SK-N-SH (cell line): ENCODE measurements at regions not wholly inside any gene's neighbourhood (a gene's known extent, or its start where the extent isn't known, plus 50 kb on each side); places are given as distances from the start of the nearest gene placed in this dataset.

Experiments used
- CTCF ChIA-PET: fragments of 300-600, 350-600 bp; formaldehyde crosslinking; extraction: SDS; loops from one replicate; lab custom pipeline; 2021; lab: Yijun Ruan, JAX
- POLR2A ChIA-PET: fragments of 350-600 bp; sonication (Branson Sonifier 250); formaldehyde crosslinking; extraction: SDS; loops from one replicate; lab custom pipeline; 2020; ENCODE audit warnings: antibody characterized with exemption, inconsistent platforms; lab: Yijun Ruan, JAX
- DNase-seq: peaks from one replicate; pipeline ENCODE4 v3.0.0; 2012
- H2AFZ ChIP-seq: fragments of 200-600 bp; sonication (generic); 2 replicates; pipeline ENCODE4 v1.8.1; 2016; ENCODE audit warnings: antibody characterized with exemption, mild to moderate bottlenecking, low read depth
- H3F3A ChIP-seq: fragments of 200-600 bp; sonication (generic); replicated peaks from 2 replicates; pipeline ENCODE3; 2016; ENCODE audit warnings: antibody characterized with exemption, mild to moderate bottlenecking; ENCODE audit not compliant: insufficient read depth
- H3K27ac ChIP-seq, 2 experiments: fragments of 200-500 bp in 1 of 2; fragments of 200-600 bp in 1 of 2; sonication (Bioruptor generic) in 1 of 2; sonication (generic), shearing (Covaris generic) in 1 of 2; 2 replicates each; pipeline versions ENCODE4 v1.5.1 to v1.6.1; 2014 to 2016; ENCODE audit warnings: low read depth in 2 of 2, inconsistent platforms in 1 of 2, low read length in 1 of 2, mild to moderate bottlenecking in 1 of 2, mixed read lengths in 1 of 2
- H3K27me3 ChIP-seq: fragments of 200-600 bp; sonication (generic), shearing (Covaris generic); 2 replicates; pipeline ENCODE4 v1.6.1; 2016; ENCODE audit warnings: mixed run types; ENCODE audit not compliant: insufficient read depth
- H3K36me3 ChIP-seq, 2 experiments: fragments of 200-500 bp in 1 of 2; fragments of 200-600 bp in 1 of 2; sonication (Bioruptor generic) in 1 of 2; sonication (generic) in 1 of 2; replicated peaks in 1 of 2; 2 replicates each; pipeline versions ENCODE3 to v1.5.1; 2014 to 2016; ENCODE audit warnings: low read length in 1 of 2, mild to moderate bottlenecking in 1 of 2; ENCODE audit not compliant: insufficient read depth in 2 of 2, control insufficient read depth in 1 of 2
- H3K4me1 ChIP-seq, 2 experiments: fragments of 200-500 bp in 1 of 2; fragments of 200-600 bp in 1 of 2; sonication (Bioruptor generic) in 1 of 2; sonication (generic), shearing (Covaris generic) in 1 of 2; 2 replicates each; pipeline versions ENCODE4 v1.5.1 to v1.6.1; 2014 to 2016; ENCODE audit warnings: low read depth in 1 of 2, low read length in 1 of 2, mixed run types in 1 of 2; ENCODE audit not compliant: insufficient read depth in 2 of 2, control insufficient read depth in 1 of 2
- H3K4me2 ChIP-seq: fragments of 200-600 bp; sonication (generic), shearing (Covaris generic); 2 replicates; pipeline ENCODE4 v1.6.1; 2017; ENCODE audit warnings: mixed run types
- H3K4me3 ChIP-seq, 2 experiments: fragments of 200-500 bp in 1 of 2; fragments of 200-600 bp in 1 of 2; sonication (Bioruptor generic) in 1 of 2; sonication (generic), shearing (Covaris generic) in 1 of 2; 2 replicates each; pipeline versions ENCODE4 v1.5.1 to v1.8.1; 2014 to 2016; ENCODE audit warnings: low read depth in 2 of 2, inconsistent platforms in 1 of 2, low read length in 1 of 2, mild to moderate bottlenecking in 1 of 2, mixed read lengths in 1 of 2, moderate library complexity in 1 of 2
- H3K79me2 ChIP-seq: fragments of 200-600 bp; sonication (generic); 2 replicates; pipeline ENCODE4 v1.8.1; 2017; ENCODE audit warnings: mild to moderate bottlenecking; ENCODE audit not compliant: insufficient read depth
- H3K9ac ChIP-seq: fragments of 200-600 bp; sonication (generic); 2 replicates; pipeline ENCODE4 v1.6.1; 2017; ENCODE audit warnings: mixed run types
- H3K9me2 ChIP-seq: fragments of 200-600 bp; sonication (generic); 2 replicates; pipeline ENCODE4 v1.6.1; 2017; ENCODE audit warnings: mixed run types
- H3K9me3 ChIP-seq: fragments of 200-600 bp; sonication (generic); 2 replicates; pipeline ENCODE4 v1.6.1; 2017; ENCODE audit warnings: mixed run types, mild to moderate bottlenecking, moderate library complexity
- H4K20me1 ChIP-seq: fragments of 200-600 bp; sonication (generic); 2 replicates; pipeline ENCODE4 v1.6.1; 2017; ENCODE audit warnings: mild to moderate bottlenecking, mixed run types; ENCODE audit not compliant: insufficient read depth
- CHD2 ChIP-seq: fragments of 150-350 bp; IDR thresholded peaks from 2 replicates; pipeline ENCODE4 v1.6.1; 2018; ENCODE audit warnings: low read length; ENCODE audit not compliant: partially characterized antibody
- EP300 ChIP-seq, 2 experiments: IDR thresholded peaks; 2 replicates each; pipeline versions ENCODE4 v1.4.0 to v1.6.1; 2012; ENCODE audit warnings: borderline replicate concordance in 1 of 2, low read depth in 1 of 2, low read length in 1 of 2
- GABPA ChIP-seq: IDR thresholded peaks from 2 replicates; pipeline ENCODE4 v1.4.0; 2012; ENCODE audit warnings: low read depth, mild to moderate bottlenecking
- JUND ChIP-seq: IDR thresholded peaks from 2 replicates; pipeline ENCODE4 v1.4.0; 2012
- MAX ChIP-seq: IDR thresholded peaks from 2 replicates; pipeline ENCODE4 v1.4.0; 2012; ENCODE audit warnings: low read depth
- MXI1 ChIP-seq: IDR thresholded peaks from 2 replicates; pipeline ENCODE4 v1.6.1; 2012; ENCODE audit warnings: mild to moderate bottlenecking, low read depth, low read length, improper control_type of control experiment
- RXRA ChIP-seq: IDR thresholded peaks from 2 replicates; pipeline ENCODE4 v1.4.0; 2012; ENCODE audit warnings: low read depth, mild to moderate bottlenecking, borderline replicate concordance
- SMC3 ChIP-seq: IDR thresholded peaks from 2 replicates; pipeline ENCODE4 v1.6.1; 2012; ENCODE audit warnings: low read depth, low read length, improper control_type of control experiment
- TCF12 ChIP-seq: IDR thresholded peaks from 2 replicates; pipeline ENCODE4 v1.4.0; 2012
- WGBS: methylation state at CpG from one replicate; pipeline ENCODE4 v1.1.6; 2017; ENCODE audit warnings: low lambda C conversion rate; 5-methylcytosine and 5-hydroxymethylcytosine counted together
- TF ChIP-seq, protein P1 (sequence below): fragments of 150-350 bp; IDR thresholded peaks from 2 replicates; pipeline ENCODE4 v1.6.1; 2017; ENCODE audit warnings: antibody characterized with exemption, low read length, low read depth, borderline replicate concordance
- TF ChIP-seq, protein P2 (sequence below): fragments of 150-350 bp; IDR thresholded peaks from 2 replicates; pipeline ENCODE4 v1.6.1; 2016; ENCODE audit warnings: mild to moderate bottlenecking, low read depth, low read length
- TF ChIP-seq, protein P3 (sequence below): IDR thresholded peaks from 2 replicates; pipeline ENCODE4; 2012

DNA sequence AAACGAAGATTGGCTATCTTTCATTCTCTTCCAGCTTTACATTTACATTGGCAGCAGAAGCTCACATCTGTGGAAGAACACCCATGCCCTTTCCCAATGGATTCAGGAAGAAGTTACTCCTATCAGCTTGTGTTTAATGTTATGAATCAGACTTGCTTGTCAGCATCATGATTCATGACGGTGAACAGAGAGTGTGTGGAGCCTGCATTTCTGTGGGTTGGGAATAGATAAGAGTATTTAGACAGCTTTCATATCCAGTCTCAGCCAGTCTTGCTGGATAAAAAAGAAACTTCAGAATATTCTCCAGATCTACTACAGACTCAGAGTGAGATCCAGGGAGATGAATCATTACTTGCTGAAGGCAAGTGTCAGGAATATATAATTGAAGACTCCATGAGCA, 812.9 kb upstream of the ZNF608 start (continued):
- TF ChIP-seq MAX (peak; percentile 74), JUND (peak; percentile 100), MXI1 (peak; percentile 58; the same call in 1 of the 2 replicates), CHD2 (no peak), GABPA (peak; percentile 41)
- TF ChIP-seq, protein P1, sequence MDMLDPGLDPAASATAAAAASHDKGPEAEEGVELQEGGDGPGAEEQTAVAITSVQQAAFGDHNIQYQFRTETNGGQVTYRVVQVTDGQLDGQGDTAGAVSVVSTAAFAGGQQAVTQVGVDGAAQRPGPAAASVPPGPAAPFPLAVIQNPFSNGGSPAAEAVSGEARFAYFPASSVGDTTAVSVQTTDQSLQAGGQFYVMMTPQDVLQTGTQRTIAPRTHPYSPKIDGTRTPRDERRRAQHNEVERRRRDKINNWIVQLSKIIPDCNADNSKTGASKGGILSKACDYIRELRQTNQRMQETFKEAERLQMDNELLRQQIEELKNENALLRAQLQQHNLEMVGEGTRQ, result no peak
- TF ChIP-seq, protein P2, sequence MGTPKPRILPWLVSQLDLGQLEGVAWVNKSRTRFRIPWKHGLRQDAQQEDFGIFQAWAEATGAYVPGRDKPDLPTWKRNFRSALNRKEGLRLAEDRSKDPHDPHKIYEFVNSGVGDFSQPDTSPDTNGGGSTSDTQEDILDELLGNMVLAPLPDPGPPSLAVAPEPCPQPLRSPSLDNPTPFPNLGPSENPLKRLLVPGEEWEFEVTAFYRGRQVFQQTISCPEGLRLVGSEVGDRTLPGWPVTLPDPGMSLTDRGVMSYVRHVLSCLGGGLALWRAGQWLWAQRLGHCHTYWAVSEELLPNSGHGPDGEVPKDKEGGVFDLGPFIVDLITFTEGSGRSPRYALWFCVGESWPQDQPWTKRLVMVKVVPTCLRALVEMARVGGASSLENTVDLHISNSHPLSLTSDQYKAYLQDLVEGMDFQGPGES, result no peak
- TF ChIP-seq, all 33 proteins: peak for 25

- 67% methylated on average over 4 of the region's 4 CpGs for WGBS
- no peaks in the 10 kb centered on the region for H3K9me3 ChIP-seq
- CTCF ChIA-PET, result interaction anchor here (1.0 kb wide), 1 partner anchor 14 kb away, joined by 4 read pairs; no protein-coding TSS in a partner anchor
- H3K4me2 ChIP-seq, result no peak overlapping the region
- TF ChIP-seq EP300 (IDR thresholded peaks at IDR 0.05; ENCODE audit: borderline replicate concordance in 1 of 2, low read depth in 1 of 2, low read length in 1 of 2), result peak in 1 of 2 experiments; percentile 54; a peak in 1 of 4 replicates
- no peak for TF ChIP-seq SMC3
- 0 out of 2 replicates have a peak, but pooled peaks have one; percentile 35 for TF ChIP-seq TCF12
- TF ChIP-seq, protein P3, sequence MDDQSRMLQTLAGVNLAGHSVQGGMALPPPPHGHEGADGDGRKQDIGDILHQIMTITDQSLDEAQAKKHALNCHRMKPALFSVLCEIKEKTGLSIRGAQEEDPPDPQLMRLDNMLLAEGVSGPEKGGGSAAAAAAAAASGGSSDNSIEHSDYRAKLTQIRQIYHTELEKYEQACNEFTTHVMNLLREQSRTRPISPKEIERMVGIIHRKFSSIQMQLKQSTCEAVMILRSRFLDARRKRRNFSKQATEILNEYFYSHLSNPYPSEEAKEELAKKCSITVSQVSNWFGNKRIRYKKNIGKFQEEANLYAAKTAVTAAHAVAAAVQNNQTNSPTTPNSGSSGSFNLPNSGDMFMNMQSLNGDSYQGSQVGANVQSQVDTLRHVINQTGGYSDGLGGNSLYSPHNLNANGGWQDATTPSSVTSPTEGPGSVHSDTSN, result 0 out of 2 replicates have a peak, but pooled peaks have one; percentile 20
- no peak for TF ChIP-seq RXRA
- no peaks in the 10 kb centered on the region for H3K36me3 ChIP-seq
- no peaks in the 10 kb centered on the region for H3K27me3 ChIP-seq
- H2AFZ ChIP-seq, result no peak overlapping the region
- H3K27ac ChIP-seq, result peak overlapping the region in 1 of 2 experiments; percentile 94; a peak in 2 of 4 replicates
- no peak overlapping the region for H3K9ac ChIP-seq
- H3F3A ChIP-seq, result peaks cover 10% of the 10 kb centered on the region
- H3K4me3 ChIP-seq, result no peak overlapping the region
- POLR2A ChIA-PET, result no interaction called here
- H4K20me1 ChIP-seq, result no peaks in the 10 kb centered on the region
- no peaks in the 10 kb centered on the region for H3K9me2 ChIP-seq
- DNase-seq, result no peak
- peaks cover 7 to 16% of the 10 kb centered on the region in 2 experiments; a peak in 3 of 4 replicates for H3K4me1 ChIP-seq
- no peaks in the 10 kb centered on the region for H3K79me2 ChIP-seq
Observed at GRCh38 chr5:125560476-125561225, 814.2 kb upstream of the ZNF608 start.
